Epithelial cell of esophagus (primary cell): ENCODE measurements at regions not wholly inside any gene's neighbourhood (a gene's known extent, or its start where the extent isn't known, plus 50 kb on each side); places are given as distances from the start of the nearest gene placed in this dataset.
"Not testable (repeated sequence)": the region's sequence is repeated elsewhere in the genome, so short reads cannot be mapped to it uniquely, and the experiment has no call there.

Experiments used
- DNase-seq: peaks from one replicate; pipeline ENCODE4 v3.0.0; 2010; ENCODE audit warnings: low read depth
- H3K4me3 ChIP-seq: 2 replicates; pipeline ENCODE4 v1.5.1; 2011; ENCODE audit warnings: mild to moderate bottlenecking, low read length, control low read depth

- not testable (repeated sequence) for DNase-seq, H3K4me3 ChIP-seq
These were observed 61.1 kb downstream of the DEFB131A start for GRCh38 chr4:9505341-9505740.

- H3K4me3 ChIP-seq = not testable (repeated sequence)
These were observed 62.5 kb downstream of the DEFB131A start for GRCh38 chr4:9506672-9507071.

GRCh38 chr4:9512941-9513340, 68.7 kb downstream of the DEFB131A start:
- not testable (repeated sequence) for H3K4me3 ChIP-seq, DNase-seq

More at GRCh38 chr4:9506672-9507071, 62.5 kb downstream of the DEFB131A start:
- DNase-seq = not testable (repeated sequence)

GRCh38 chr4:9519631-9520030, 75.4 kb downstream of the DEFB131A start:
- DNase-seq, H3K4me3 ChIP-seq: not testable (repeated sequence)

GRCh38 chr4:9522903-9523302, 78.7 kb downstream of the DEFB131A start:
- not testable (repeated sequence) for DNase-seq

GRCh38 chr4:9524406-9524805, 80.2 kb downstream of the DEFB131A start:
- H3K4me3 ChIP-seq, DNase-seq: not testable (repeated sequence)

More at GRCh38 chr4:9522903-9523302, 78.7 kb downstream of the DEFB131A start:
- not testable (repeated sequence) for H3K4me3 ChIP-seq

GRCh38 chr4:9532134-9532862, 88.1 kb downstream of the DEFB131A start:
- H3K4me3 ChIP-seq = peak overlapping the region; percentile 30
- peak; percentile 30 for DNase-seq

GRCh38 chr4:9532863-9533192, 88.6 kb downstream of the DEFB131A start:
- not testable (repeated sequence) for H3K4me3 ChIP-seq, DNase-seq

- not testable (repeated sequence) for H3K4me3 ChIP-seq, DNase-seq
These were observed 92.9 kb downstream of the DEFB131A start for GRCh38 chr4:9537101-9537500.

GRCh38 chr4:9539939-9540520, 95.8 kb downstream of the DEFB131A start:
- not testable (repeated sequence) for DNase-seq, H3K4me3 ChIP-seq

- not testable (repeated sequence) for DNase-seq, H3K4me3 ChIP-seq
These were observed 97.2 kb downstream of the DEFB131A start for GRCh38 chr4:9541388-9541915.

GRCh38 chr4:9544851-9545250, 100.6 kb downstream of the DEFB131A start:
- not testable (repeated sequence) for DNase-seq

GRCh38 chr4:9547470-9547869, 103.3 kb downstream of the DEFB131A start:
- not testable (repeated sequence) for DNase-seq, H3K4me3 ChIP-seq

More at GRCh38 chr4:9544851-9545250, 100.6 kb downstream of the DEFB131A start:
- H3K4me3 ChIP-seq = not testable (repeated sequence)

- H3K4me3 ChIP-seq, DNase-seq: not testable (repeated sequence)
These were observed 111.9 kb downstream of the DEFB131A start for GRCh38 chr4:9556076-9556475.

- DNase-seq, H3K4me3 ChIP-seq: not testable (repeated sequence)
These were observed 133.7 kb downstream of the DEFB131A start for GRCh38 chr4:9577869-9578268.

GRCh38 chr4:9582880-9583279, 138.7 kb downstream of the DEFB131A start:
- not testable (repeated sequence) for H3K4me3 ChIP-seq, DNase-seq
